Bone marrow (tissue), 2 donors: ENCODE measurements at regions not wholly inside any gene's neighbourhood (a gene's known extent, or its start where the extent isn't known, plus 50 kb on each side); places are given as distances from the start of the nearest gene placed in this dataset.

Experiments
- DNase-seq, 2 donors: peaks; one replicate each; lab custom pipeline; 2025; lab: John Stamatoyannopoulos, UW

GRCh38 chr11:131192628-131193027, 177.8 kb upstream of the NTM start:
- DNase-seq = no peak

- DNase-seq = no peak
These were observed 177.3 kb upstream of the NTM start for GRCh38 chr11:131193031-131193501.

- no peak for DNase-seq
These were observed 175.7 kb upstream of the NTM start for GRCh38 chr11:131194726-131195125.

- no peak for DNase-seq
These were observed 174.5 kb upstream of the NTM start for GRCh38 chr11:131195661-131196517.

GRCh38 chr11:131198161-131199014, 172.0 kb upstream of the NTM start:
- DNase-seq = no peak

GRCh38 chr11:131199015-131199280, 171.5 kb upstream of the NTM start:
- DNase-seq = no peak

GRCh38 chr11:131201674-131202073, 168.7 kb upstream of the NTM start:
- DNase-seq = no peak

- no peak for DNase-seq
These were observed 167.4 kb upstream of the NTM start for GRCh38 chr11:131203040-131203439.

GRCh38 chr11:131204282-131204681, 166.1 kb upstream of the NTM start:
- no peak for DNase-seq

- no peak for DNase-seq
These were observed 165.5 kb upstream of the NTM start for GRCh38 chr11:131204765-131205380.

GRCh38 chr11:131206671-131207070, 163.7 kb upstream of the NTM start:
- no peak for DNase-seq

GRCh38 chr11:131207901-131208300, 162.5 kb upstream of the NTM start:
- no peak for DNase-seq

GRCh38 chr11:131217313-131218310, 152.8 kb upstream of the NTM start:
- no peak for DNase-seq

- DNase-seq = no peak
These were observed 151.9 kb upstream of the NTM start for GRCh38 chr11:131218542-131218941.

GRCh38 chr11:131219646-131220045, 150.8 kb upstream of the NTM start:
- no peak for DNase-seq

GRCh38 chr11:131223198-131223991, 147.0 kb upstream of the NTM start:
- DNase-seq = no peak

- DNase-seq = no peak
These were observed 142.0 kb upstream of the NTM start for GRCh38 chr11:131228378-131228777.

GRCh38 chr11:131229221-131229620, 141.2 kb upstream of the NTM start:
- DNase-seq = no peak

- no peak for DNase-seq
These were observed 139.0 kb upstream of the NTM start for GRCh38 chr11:131231317-131231940.

GRCh38 chr11:131232261-131232660, 138.2 kb upstream of the NTM start:
- no peak for DNase-seq
